GM18498 (cell line): ENCODE measurements at regions not wholly inside any gene's neighbourhood (a gene's known extent, or its start where the extent isn't known, plus 50 kb on each side); places are given as distances from the start of the nearest gene placed in this dataset.
A peak's percentile ranks its signal among the peaks of the same experiment; 100 is the strongest.

Experiments used
- ATAC-seq: cut with Tn5 transposase; IDR thresholded peaks from one replicate; pipeline ENCODE4 v1.9.1; 2021; ENCODE audit warnings: mild to moderate bottlenecking, moderate library complexity; ENCODE audit not compliant: unreplicated experiment

GRCh38 chr4:90007494-90008167 lies 113.0 kb downstream of the MMRN1 start:
- ATAC-seq: no peak

DNA sequence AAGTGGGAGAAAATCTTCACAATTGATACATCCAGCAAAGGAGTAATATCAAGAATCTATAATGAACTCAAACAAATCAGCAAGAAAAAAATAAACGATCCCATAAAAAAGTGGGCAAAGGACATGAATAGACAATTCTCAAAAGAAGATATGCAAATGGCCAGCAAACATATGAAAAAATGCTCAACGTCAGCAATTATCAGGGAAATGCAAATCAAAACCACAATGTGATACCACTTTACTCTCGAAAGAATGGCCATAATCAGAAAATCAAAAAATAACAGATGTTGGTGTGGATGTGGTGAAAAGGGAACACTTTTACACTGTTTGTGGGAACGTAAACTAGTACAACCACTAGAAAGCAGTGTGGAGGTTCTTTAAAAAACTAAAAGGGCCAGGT lies 114.3 kb upstream of the CCSER1 start:
- ATAC-seq: no peak

DNA sequence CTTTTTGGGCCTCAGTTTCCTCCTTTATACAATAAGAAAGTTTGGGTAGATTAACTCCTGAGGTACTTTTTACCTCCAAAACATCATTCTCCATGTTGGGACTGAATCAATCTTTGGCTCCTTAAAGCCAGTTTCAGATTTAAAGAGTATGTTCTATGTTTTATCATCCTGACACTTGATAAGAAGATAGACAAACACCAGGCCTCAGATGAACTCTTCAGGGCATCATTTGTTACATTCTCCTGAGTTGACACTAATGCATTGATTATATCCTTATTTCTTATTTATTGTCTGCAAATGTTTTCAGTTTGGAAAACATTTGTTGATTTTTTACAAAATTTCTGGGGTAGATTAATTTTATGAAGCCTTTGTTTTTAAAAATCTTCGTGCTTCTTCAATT lies 102.7 kb upstream of the CCSER1 start:
- ATAC-seq: no peak

DNA sequence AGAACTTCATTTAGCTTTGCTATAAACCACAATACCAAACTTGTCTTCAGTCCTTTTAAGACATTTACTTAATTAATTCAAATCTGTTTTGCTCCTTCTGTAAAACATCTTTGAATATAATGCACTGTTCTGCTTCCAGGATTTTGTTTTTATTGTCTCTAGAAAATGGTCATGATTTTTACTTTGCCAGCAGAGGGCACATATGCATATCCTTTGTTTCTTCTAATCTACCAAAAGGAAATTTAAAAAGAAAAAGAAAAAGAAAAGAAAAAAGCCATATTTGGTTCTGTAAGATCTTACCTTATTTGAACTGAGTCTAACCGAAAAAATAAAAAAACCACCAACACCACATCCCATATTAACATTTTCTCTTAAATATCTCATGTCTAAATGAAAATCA lies 101.9 kb upstream of the CCSER1 start:
- ATAC-seq: no peak

- peak; percentile 94 for ATAC-seq
Observed at GRCh38 chr4:90027565-90027964, 99.6 kb upstream of the CCSER1 start.

DNA sequence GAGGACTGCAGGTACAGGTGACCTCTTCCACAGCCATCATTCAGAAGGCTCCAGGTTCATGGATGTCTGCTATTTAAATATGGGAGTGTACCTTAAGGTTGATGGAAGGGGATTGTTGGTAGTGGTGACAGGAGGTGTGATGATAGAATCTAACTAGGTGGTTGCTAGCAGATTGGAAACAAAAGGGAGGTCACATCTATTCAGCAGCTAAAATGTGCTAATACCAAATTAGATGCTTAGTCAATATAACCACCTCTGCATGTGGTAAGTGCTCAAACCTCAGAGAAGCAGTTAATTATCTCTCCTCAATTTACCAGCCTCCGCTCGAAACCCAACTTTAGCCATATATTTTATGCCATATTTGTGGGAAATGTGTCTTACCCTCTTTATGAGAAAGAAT lies 98.7 kb upstream of the CCSER1 start:
- ATAC-seq: no peak

GRCh38 chr4:90030202-90030601 lies 97.0 kb upstream of the CCSER1 start:
- no peak for ATAC-seq

GRCh38 chr4:90030953-90031352 lies 96.2 kb upstream of the CCSER1 start:
- ATAC-seq: no peak

DNA sequence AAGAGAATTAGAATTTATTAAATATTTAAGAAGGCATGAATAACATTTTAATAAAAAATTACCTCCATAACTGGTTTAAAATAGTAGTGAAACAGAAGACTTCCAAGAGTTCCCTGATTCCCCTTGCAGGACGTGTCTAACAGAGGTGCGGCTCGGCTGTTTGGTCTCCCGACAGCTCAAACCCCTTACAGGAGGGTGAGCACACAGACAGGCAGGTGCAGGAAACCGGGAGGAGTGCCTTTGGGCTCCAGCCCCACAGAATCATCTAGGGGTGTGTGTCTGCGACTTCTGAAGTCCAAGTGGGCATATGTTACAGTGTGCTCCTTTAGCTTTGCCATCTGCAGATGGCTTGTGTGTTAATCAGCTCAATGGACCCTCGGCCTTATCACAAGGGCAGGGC lies 88.1 kb upstream of the CCSER1 start:
- ATAC-seq: no peak

DNA sequence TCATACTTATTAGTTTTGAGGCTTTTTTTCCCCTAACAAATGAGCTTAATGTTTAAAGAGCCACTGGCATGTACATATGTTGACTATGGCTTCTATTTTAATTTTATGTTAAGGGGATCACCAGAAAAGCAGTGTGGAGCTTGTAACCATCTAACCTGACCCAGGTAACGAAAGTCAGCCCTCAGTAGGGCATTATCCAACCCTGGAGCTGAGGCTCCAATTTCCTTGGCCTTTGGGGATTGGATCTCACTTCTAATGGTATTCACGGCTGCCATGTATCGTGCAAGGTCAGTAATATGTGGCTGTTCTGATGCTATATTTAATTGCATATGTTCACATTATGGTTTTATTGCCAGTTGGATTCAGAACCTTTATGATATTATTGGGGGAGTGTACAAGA lies 75.2 kb upstream of the CCSER1 start:
- no peak for ATAC-seq

- no peak for ATAC-seq
Observed at GRCh38 chr4:90057091-90057490, 70.1 kb upstream of the CCSER1 start.

DNA sequence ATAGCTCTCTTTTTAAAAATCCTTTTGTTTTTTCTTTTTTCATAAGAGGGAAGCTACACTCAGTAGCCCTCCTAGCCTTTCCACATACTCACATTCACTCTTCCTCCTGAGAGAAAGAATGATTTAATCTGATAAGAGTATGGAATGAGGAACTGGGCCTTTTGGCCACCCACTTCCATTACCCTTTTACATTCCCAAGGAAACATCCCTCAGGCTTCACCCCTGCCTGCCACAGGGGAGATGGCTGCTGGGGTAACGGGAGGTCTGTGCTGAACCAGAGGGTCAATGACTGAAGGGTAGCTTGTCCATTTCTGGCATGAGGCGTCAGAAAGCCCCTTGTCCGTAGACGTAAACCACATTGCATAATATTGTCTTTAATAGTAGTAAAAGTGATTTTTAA lies 67.2 kb upstream of the CCSER1 start:
- ATAC-seq: no peak

DNA sequence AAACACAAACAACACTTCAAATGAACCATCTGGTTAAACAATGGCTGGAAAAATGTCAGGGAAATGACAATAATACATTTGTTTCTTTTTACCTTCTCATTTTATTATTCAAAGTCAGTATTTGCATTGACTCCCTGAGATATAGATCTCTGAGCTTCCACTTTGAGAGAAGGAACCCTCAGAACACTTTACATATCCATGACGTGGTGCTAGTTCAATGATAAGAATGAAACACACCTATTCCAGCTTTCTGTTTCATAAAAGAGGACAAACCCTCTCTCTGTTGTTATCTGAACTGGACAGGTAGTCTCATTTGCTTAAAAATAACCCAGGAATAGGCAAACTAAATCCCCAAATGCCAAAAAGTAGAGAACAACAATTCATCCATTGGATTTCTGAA lies 65.3 kb upstream of the CCSER1 start:
- ATAC-seq: no peak

DNA sequence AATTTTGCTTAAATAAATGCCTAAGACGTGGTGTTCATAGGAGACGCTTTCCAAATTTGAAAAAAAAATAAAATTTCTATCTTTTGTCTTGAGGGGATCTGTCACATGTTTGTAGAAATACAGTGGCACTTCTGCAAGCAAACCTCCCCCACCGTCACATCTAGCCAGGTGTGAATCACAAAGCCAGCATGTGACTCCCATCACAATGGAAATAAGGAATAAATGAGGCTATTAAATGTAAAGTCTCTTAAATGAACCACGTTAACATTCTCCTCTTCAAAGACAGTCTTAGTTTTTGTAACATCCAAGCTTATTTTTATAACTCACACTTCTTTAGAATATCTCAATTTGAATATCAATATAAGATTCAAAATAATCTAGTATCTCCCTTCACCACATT lies 63.0 kb upstream of the CCSER1 start:
- no peak for ATAC-seq

DNA sequence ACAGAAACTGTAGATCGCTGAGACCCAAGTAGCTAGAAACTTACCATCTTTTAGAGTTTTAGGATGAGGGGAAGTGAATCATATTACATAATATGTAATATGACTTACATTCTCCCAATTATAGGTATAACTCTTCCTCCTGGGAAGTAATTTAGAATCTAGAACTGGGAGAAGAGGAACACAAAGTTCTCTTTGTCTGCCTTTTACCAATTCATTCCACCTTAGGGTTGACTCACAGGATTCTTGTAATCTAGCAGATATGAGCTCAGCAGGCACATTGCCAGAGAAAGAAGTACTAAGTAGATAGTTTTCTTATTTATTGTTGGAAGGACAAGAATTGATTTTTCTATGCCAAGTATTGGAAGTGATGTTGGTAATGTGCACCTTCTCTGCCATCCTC lies 58.0 kb upstream of the CCSER1 start:
- ATAC-seq: no peak

GRCh38 chr4:90071289-90072235 lies 55.6 kb upstream of the CCSER1 start:
- ATAC-seq: peak; percentile 67

DNA sequence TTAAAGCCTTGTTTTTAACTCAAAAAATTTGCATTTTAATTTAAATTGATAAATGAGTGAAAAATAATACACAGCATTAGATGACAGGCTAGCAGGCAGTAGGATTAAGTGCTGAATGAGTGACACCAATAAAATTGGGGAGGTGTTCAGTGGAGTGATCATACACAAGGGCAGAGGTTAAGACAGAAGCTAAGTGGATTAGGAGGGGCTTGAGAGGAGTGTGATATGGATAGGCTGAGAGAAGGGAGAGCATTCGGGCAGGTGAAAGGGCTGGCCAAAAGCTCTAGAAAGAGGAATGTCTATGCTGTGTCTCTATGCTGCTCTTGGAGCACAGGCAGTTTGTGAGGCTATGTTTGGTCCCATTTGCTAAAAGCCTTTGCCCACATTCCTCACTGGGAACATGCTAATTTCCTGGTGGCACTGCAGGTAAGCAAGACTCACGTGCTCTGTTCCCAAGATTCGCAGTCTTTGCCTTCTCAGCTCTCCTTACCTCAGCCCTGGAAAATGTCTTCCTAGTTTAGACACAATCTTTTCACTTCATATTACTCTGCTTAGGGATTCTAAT lies 52.8 kb upstream of the CCSER1 start:
- no peak for ATAC-seq
